RWPE1 (cell line): ENCODE measurements at regions not wholly inside any gene's neighbourhood (a gene's known extent, or its start where the extent isn't known, plus 50 kb on each side); places are given as distances from the start of the nearest gene placed in this dataset.

Experiments used
- CTCF ChIA-PET: fragments of 350-600 bp; sonication (Branson Sonifier 250); formaldehyde crosslinking; extraction: SDS; loops from one replicate; lab custom pipeline; 2021; lab: Yijun Ruan, JAX
- POLR2A ChIA-PET: fragments of 400-600 bp; formaldehyde crosslinking; extraction: SDS; loops from one replicate; lab custom pipeline; 2020; ENCODE audit warnings: antibody characterized with exemption; ENCODE audit not compliant: low non-redundant PET; lab: Yijun Ruan, JAX
- DNase-seq: peaks from one replicate; pipeline ENCODE4 v3.0.0; 2012; ENCODE audit warnings: low spot score
- H3K27ac ChIP-seq: fragments of 450-650 bp; 2 replicates; pipeline ENCODE4 v1.5.1; 2017
- CTCF ChIP-seq: fragments of 450-650 bp; conservative IDR thresholded peaks from 2 replicates; pipeline ENCODE4 v1.5.1; 2017; ENCODE audit warnings: low read depth, mild to moderate bottlenecking

DNA sequence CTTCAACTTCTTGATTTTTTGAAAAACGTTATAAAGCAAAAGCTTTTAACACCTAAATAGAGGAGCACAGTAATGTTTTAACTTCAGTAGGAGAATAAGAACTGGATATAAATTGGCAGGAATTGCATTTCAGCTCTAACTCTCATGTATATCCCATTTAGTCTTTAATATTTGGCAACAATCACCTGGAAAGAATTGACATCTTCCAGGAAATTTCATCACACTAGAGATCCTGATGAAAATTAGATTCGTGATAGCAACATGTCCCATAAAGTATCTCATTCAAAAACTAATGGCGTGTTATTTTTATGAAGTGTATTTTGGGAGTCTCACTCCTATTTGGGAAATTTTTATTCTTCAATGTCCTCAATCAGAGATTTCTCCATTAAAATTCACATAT is 131.1 kb upstream of the DNAJC10 start:
- no peak for DNase-seq
- CTCF ChIA-PET = no interaction called here
- no peak for TF ChIP-seq CTCF
- POLR2A ChIA-PET = no interaction called here
- H3K27ac ChIP-seq = no peak overlapping the region

DNA sequence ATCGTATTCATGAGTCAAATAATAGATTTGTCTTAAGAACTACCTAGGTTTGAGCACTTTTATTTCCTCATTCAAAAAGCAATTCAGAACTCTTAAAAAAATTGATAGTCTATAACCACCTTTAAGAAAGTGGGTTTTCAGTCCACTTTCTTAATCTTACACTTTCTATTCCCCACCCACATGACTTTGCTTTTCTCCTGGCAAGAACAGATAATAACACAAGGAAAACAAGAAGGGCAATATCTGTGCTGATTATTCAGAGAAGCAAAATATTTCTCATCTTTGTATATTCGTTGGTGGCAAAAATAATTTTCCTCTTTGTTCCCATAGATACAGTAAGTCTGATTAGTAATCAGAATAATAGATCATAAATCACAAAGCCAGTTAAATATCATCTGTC is 130.6 kb upstream of the DNAJC10 start:
- POLR2A ChIA-PET = no interaction called here

DNA sequence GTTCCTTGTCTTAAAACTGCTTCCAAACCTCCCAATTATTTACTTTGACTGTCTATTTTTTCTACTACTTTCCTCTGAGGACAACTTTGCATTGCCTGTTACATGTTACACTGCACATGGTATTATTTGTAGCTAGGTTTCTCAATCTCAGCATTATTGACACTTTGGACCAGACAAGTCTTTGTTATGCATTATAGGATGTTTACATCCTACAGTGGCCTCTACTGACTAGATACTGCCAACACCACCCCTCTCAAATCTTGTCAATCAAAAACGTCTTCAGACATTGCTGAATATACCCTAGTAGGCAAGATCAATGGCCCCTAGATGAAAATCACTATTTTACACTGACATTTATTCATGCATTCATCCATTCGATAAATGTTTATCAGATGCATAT is 129.6 kb upstream of the DNAJC10 start:
- DNase-seq = no peak
- no peak overlapping the region for H3K27ac ChIP-seq
- ChIA-PET CTCF (no interaction called here), POLR2A (no interaction called here)
- TF ChIP-seq CTCF = no peak

More for the DNA sequence above, 130.6 kb upstream of the DNAJC10 start:
- TF ChIP-seq CTCF = no peak
- CTCF ChIA-PET = no interaction called here
- no peak for DNase-seq
- no peak overlapping the region for H3K27ac ChIP-seq

- POLR2A ChIA-PET = no interaction called here
Observed at GRCh38 chr2:182587831-182588230, 128.2 kb upstream of the DNAJC10 start.

DNA sequence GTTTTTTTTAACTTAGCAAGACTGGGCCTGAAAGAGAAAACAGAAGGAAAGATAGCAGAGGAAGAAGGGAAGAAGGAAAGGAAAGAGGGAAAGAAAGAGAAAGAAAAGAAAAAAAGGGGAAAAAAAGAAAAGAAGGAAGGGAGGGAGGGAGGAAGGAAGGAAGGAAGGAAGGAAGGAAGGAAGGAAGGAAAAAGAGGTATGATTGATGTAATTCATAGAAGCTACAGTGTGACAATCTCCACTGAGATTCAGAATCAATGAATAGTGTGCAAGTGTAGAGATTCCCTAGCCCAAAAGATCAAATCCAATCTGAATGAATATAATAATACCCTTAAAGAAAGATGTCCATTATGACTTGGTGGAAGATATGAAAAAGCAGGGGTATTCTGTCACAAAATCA is 126.9 kb upstream of the DNAJC10 start:
- ChIA-PET CTCF (no interaction called here), POLR2A (no interaction called here)
- no peak overlapping the region for H3K27ac ChIP-seq
- no peak for DNase-seq
- no peak for TF ChIP-seq CTCF

More at GRCh38 chr2:182587831-182588230, 128.2 kb upstream of the DNAJC10 start:
- H3K27ac ChIP-seq = no peak overlapping the region
- TF ChIP-seq CTCF = no peak
- DNase-seq = no peak
- CTCF ChIA-PET = no interaction called here

DNA sequence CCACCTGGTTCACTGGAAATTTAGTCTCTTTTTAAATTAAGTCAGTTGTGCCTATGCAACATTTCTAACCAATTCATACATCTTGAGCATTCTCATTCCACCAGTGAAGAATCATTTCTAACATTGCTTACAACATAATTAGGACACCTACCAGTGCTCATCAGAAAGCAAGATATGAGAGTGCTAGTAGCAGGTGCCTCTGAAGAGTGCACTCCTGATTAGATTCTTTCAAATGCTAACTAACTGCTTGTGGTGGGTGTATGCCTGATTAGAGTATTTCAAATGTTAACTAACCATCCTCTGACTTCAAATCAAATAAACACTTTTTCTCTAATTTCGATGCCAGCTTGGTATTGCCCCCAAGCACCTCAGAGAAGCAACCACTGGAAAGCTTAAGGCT is 124.3 kb upstream of the DNAJC10 start:
- TF ChIP-seq CTCF = no peak
- POLR2A ChIA-PET = no interaction called here
- DNase-seq = no peak
- H3K27ac ChIP-seq = no peak overlapping the region
- CTCF ChIA-PET = no interaction called here
